ENCODE measurements at regions not wholly inside any gene's neighbourhood (a gene's known extent, or its start where the extent isn't known, plus 50 kb on each side); places are given as distances from the start of the nearest gene placed in this dataset.

GRCh38 chr1:30648408-30649000 lies 74.9 kb downstream of the MATN1 start:
- TF ChIP-seq EZH2 (IDR thresholded peaks at IDR 0.05; ENCODE audit: low read length): no peak
- TF ChIP-seq, protein P1, sequence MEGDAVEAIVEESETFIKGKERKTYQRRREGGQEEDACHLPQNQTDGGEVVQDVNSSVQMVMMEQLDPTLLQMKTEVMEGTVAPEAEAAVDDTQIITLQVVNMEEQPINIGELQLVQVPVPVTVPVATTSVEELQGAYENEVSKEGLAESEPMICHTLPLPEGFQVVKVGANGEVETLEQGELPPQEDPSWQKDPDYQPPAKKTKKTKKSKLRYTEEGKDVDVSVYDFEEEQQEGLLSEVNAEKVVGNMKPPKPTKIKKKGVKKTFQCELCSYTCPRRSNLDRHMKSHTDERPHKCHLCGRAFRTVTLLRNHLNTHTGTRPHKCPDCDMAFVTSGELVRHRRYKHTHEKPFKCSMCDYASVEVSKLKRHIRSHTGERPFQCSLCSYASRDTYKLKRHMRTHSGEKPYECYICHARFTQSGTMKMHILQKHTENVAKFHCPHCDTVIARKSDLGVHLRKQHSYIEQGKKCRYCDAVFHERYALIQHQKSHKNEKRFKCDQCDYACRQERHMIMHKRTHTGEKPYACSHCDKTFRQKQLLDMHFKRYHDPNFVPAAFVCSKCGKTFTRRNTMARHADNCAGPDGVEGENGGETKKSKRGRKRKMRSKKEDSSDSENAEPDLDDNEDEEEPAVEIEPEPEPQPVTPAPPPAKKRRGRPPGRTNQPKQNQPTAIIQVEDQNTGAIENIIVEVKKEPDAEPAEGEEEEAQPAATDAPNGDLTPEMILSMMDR (optimal IDR thresholded peaks at IDR 0.05 in 1 of 3, IDR thresholded peaks at IDR 0.05 in 1 of 3, conservative IDR thresholded peaks at IDR 0.05 in 1 of 3; ENCODE audit: extremely low read depth in 1 of 3, insufficient read depth in 2 of 3, low read length in 3 of 3): no peak

Measured in keratinocyte (primary cell).